Activated CD8-positive, alpha-beta T cell treated with anti-CD3 and anti-CD28 coated beads for 36 hours (primary cell): ENCODE measurements at regions not wholly inside any gene's neighbourhood (a gene's known extent, or its start where the extent isn't known, plus 50 kb on each side); places are given as distances from the start of the nearest gene placed in this dataset.
"Not testable (repeated sequence)": the region's sequence is repeated elsewhere in the genome, so short reads cannot be mapped to it uniquely, and the experiment has no call there.

Experiments used
- ATAC-seq: fragments of 200-7000 bp; cut with Tn5 transposase; one replicate; pipeline ENCODE4 v1.10.0; 2021; ENCODE audit warnings: mild to moderate bottlenecking, moderate library complexity
- CTCF ChIA-PET: fragments of 350-600 bp; sonication (Branson Sonifier 250); formaldehyde crosslinking; loops from one replicate; lab custom pipeline; 2021; ENCODE audit warnings: antibody characterized with exemption; lab: Charles Lee
- POLR2A ChIA-PET: fragments of 350-600 bp; sonication (Branson Sonifier 250); formaldehyde crosslinking; loops from one replicate; lab custom pipeline; 2021; ENCODE audit warnings: antibody characterized with exemption; lab: Charles Lee
- DNase-seq: peaks from one replicate; pipeline ENCODE4 v3.0.0-alpha.2; 2020
- H3K27ac Mint-ChIP-seq: one replicate; pipeline ENCODE4 v1.8.0; 2021; ENCODE audit warnings: mild to moderate bottlenecking, mixed read lengths
- H3K27me3 Mint-ChIP-seq: one replicate; pipeline ENCODE4 v1.8.0; 2021; ENCODE audit warnings: mixed read lengths
- H3K36me3 Mint-ChIP-seq: one replicate; pipeline ENCODE4 v1.8.0; 2021; ENCODE audit warnings: low read depth, mixed read lengths
- H3K4me1 Mint-ChIP-seq: one replicate; pipeline ENCODE4 v1.8.0; 2021; ENCODE audit warnings: low read depth, mixed read lengths
- H3K4me3 Mint-ChIP-seq: one replicate; pipeline ENCODE4 v1.8.0; 2021; ENCODE audit warnings: mild to moderate bottlenecking, moderate library complexity, mixed read lengths
- H3K9me3 Mint-ChIP-seq: one replicate; pipeline ENCODE4 v1.8.0; 2021; ENCODE audit warnings: mixed read lengths
- intact Hi-C: fragments of 100-400 bp; cut with micrococcal nuclease; formaldehyde crosslinking; loops from one replicate; pipeline ENCODE4 v1.10.0; 2022
- TF ChIP-seq, protein P1 (sequence below): fragments of 200-600 bp; IDR thresholded peaks from one replicate; pipeline ENCODE4 v1.8.0; 2022; ENCODE audit warnings: antibody characterized with exemption, mild to moderate bottlenecking

DNA sequence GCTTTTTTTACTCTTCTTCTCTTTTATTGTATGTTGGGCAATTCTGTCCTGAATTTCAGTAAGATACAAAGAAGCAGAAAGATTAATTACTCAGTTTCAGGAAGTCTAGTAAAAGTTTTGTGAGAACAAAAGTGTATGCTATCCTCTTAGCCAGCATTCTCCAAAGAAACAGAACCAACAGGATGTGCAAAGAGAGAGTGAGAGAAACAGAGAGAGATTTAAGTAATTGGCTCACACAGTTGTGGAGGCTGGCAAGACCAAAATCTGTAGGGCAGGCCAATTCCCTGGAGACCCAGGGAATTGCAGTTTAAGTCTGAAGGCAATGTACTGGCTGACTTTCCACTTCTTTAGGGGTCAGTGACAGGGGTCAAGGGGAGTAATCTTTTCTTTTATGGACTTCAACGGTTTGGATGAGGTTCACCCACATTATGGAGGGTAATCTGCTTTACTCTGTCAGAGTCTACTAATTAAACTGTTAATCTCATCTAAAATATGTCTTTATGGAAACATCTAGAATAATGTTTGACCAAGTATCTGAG, 59.2 kb upstream of the SLC39A8 start:
- intact Hi-C loops, result no loop called here

GRCh38 chr4:102405821-102406401, 60.6 kb upstream of the SLC39A8 start:
- Mint-ChIP-seq H3K36me3 (no peaks in the 10 kb centered on the region), H3K4me1 (no peaks in the 10 kb centered on the region), H3K9me3 (no peaks in the 10 kb centered on the region), H3K4me3 (no peak overlapping the region), H3K27ac (no peak overlapping the region), H3K27me3 (no peaks in the 10 kb centered on the region)
- intact Hi-C loops, result no loop called here
- ChIA-PET CTCF (interaction anchor here (0.6 to 1.3 kb wide), 2 partner anchors 60 to 106 kb away, joined by 3 to 4 read pairs; no protein-coding TSS in a partner anchor), POLR2A (no interaction called here)
- DNase-seq, result no peak
- ATAC-seq, result no peak
- TF ChIP-seq, protein P1, sequence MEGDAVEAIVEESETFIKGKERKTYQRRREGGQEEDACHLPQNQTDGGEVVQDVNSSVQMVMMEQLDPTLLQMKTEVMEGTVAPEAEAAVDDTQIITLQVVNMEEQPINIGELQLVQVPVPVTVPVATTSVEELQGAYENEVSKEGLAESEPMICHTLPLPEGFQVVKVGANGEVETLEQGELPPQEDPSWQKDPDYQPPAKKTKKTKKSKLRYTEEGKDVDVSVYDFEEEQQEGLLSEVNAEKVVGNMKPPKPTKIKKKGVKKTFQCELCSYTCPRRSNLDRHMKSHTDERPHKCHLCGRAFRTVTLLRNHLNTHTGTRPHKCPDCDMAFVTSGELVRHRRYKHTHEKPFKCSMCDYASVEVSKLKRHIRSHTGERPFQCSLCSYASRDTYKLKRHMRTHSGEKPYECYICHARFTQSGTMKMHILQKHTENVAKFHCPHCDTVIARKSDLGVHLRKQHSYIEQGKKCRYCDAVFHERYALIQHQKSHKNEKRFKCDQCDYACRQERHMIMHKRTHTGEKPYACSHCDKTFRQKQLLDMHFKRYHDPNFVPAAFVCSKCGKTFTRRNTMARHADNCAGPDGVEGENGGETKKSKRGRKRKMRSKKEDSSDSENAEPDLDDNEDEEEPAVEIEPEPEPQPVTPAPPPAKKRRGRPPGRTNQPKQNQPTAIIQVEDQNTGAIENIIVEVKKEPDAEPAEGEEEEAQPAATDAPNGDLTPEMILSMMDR, result no peak

More for the DNA sequence above, 59.2 kb upstream of the SLC39A8 start:
- Mint-ChIP-seq H3K27me3 (no peaks in the 10 kb centered on the region), H3K4me3 (no peak overlapping the region), H3K27ac (no peak overlapping the region), H3K36me3 (no peaks in the 10 kb centered on the region), H3K9me3 (no peaks in the 10 kb centered on the region), H3K4me1 (no peaks in the 10 kb centered on the region)
- ChIA-PET POLR2A (no interaction called here), CTCF (interaction anchor here (0.9 kb wide), 1 partner anchor 20 kb away, joined by 3 read pairs; no protein-coding TSS in a partner anchor)
- TF ChIP-seq, protein P1, result no peak
- DNase-seq (no peak), ATAC-seq (no peak)

- intact Hi-C loops, H3K27me3 Mint-ChIP-seq, H3K36me3 Mint-ChIP-seq, H3K9me3 Mint-ChIP-seq, ATAC-seq, H3K4me3 Mint-ChIP-seq, POLR2A ChIA-PET, H3K27ac Mint-ChIP-seq, CTCF ChIA-PET, H3K4me1 Mint-ChIP-seq, DNase-seq: not testable (repeated sequence)
Observed at GRCh38 chr4:102410884-102411283, 65.6 kb upstream of the SLC39A8 start.

- Mint-ChIP-seq H3K4me1 (no peaks in the 10 kb centered on the region), H3K4me3 (no peak overlapping the region), H3K36me3 (no peaks in the 10 kb centered on the region), H3K9me3 (no peaks in the 10 kb centered on the region), H3K27ac (no peak overlapping the region), H3K27me3 (peaks cover 2% of the 10 kb centered on the region)
- TF ChIP-seq, protein P1, result no peak
- DNase-seq (no peak), ATAC-seq (no peak)
- POLR2A ChIA-PET, result interaction anchor here (1.1 kb wide), 1 partner anchor 82 kb away, joined by 4 read pairs; no protein-coding TSS in a partner anchor
- CTCF ChIA-PET, result interaction anchor here (0.7 kb wide), 1 partner anchor 19 kb away, joined by 3 read pairs; no protein-coding TSS in a partner anchor
- intact Hi-C loops, result no loop called here
Observed at GRCh38 chr4:102411408-102411807, 66.1 kb upstream of the SLC39A8 start.

DNA sequence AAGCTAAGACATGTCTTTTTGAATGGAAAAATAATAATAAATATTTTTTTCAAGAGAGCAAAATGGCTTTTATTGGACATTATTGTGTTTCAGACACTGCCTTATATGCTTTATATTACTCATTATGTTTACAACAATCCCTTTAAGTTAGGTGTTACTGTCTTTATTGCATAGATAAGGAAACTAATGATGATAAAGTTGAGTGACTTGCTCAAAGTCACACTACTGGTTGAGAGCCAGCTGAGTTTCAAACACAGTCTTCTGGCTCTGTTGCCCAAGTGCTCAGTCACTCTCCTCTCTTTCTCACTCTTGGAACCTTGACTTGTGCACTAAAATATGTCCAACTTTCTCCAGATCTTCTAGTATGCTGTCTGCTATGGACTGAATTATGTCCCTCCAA, 71.5 kb upstream of the SLC39A8 start:
- ChIA-PET CTCF (no interaction called here), POLR2A (no interaction called here)
- Mint-ChIP-seq H3K4me3 (no peak overlapping the region), H3K27me3 (peaks cover 4% of the 10 kb centered on the region), H3K36me3 (no peaks in the 10 kb centered on the region), H3K4me1 (no peaks in the 10 kb centered on the region), H3K9me3 (no peaks in the 10 kb centered on the region), H3K27ac (no peak overlapping the region)
- TF ChIP-seq, protein P1, result no peak
- ATAC-seq, result no peak
- intact Hi-C loops, result no loop called here
- DNase-seq, result no peak
